GM12878 (cell line): ENCODE measurements at regions not wholly inside any gene's neighbourhood (a gene's known extent, or its start where the extent isn't known, plus 50 kb on each side); places are given as distances from the start of the nearest gene placed in this dataset.

Experiments used
- BHLHE40 ChIP-seq, 2 experiments: fragments of 450-650 bp in 1 of 2; IDR thresholded peaks; 2 replicates each; pipeline ENCODE4 v1.6.1; 2011 to 2017; ENCODE audit warnings: low read depth in 2 of 2, borderline replicate concordance in 1 of 2, improper control_type of control experiment in 1 of 2, low read length in 1 of 2, mild to moderate bottlenecking in 1 of 2
- EP300 ChIP-seq, 2 experiments: fragments of 150-350 bp in 1 of 2; IDR thresholded peaks; 2 replicates each; pipeline ENCODE4 v1.6.1; 2011 to 2012; ENCODE audit warnings: low read depth in 2 of 2, low read length in 2 of 2, borderline replicate concordance in 1 of 2, improper control_type of control experiment in 1 of 2, inconsistent platforms in 1 of 2; ENCODE audit not compliant: control insufficient read depth in 1 of 2
- EZH2 ChIP-seq: IDR thresholded peaks from 2 replicates; pipeline ENCODE4 v1.6.1; 2012; ENCODE audit warnings: low read depth, mild to moderate bottlenecking, control low read depth, inconsistent platforms, low read length, borderline replicate concordance; ENCODE audit not compliant: control insufficient read depth
- HDGF ChIP-seq: fragments of 450-650 bp; IDR thresholded peaks from 2 replicates; pipeline ENCODE4 v1.6.1; 2016; ENCODE audit warnings: antibody characterized with exemption
- JUND ChIP-seq: IDR thresholded peaks from 2 replicates; pipeline ENCODE4 v1.6.1; 2012; ENCODE audit warnings: low read depth, mild to moderate bottlenecking, low read length, improper control_type of control experiment, moderate library complexity
- KDM1A ChIP-seq: fragments of 200-600 bp; sonication (generic); IDR thresholded peaks from 2 replicates; pipeline ENCODE4 v1.6.1; 2016; ENCODE audit warnings: borderline replicate concordance
- MYC ChIP-seq: IDR thresholded peaks from 2 replicates; pipeline ENCODE4 v1.6.1; 2011; ENCODE audit warnings: mild to moderate bottlenecking, low read length, moderate library complexity, inconsistent platforms; ENCODE audit not compliant: insufficient read depth, insufficient replicate concordance, insufficient read length, severe bottlenecking
- POLR2A ChIP-seq: IDR thresholded peaks from 2 replicates; pipeline ENCODE4 v1.6.1; 2011; ENCODE audit warnings: low read depth, mild to moderate bottlenecking, low read length
- SP1 ChIP-seq: IDR thresholded peaks from one replicate; pipeline ENCODE4 v1.6.1; 2011; ENCODE audit warnings: low read depth, low read length
- TCF12 ChIP-seq: IDR thresholded peaks from 2 replicates; pipeline ENCODE4 v1.6.1; 2011; ENCODE audit warnings: low read depth, mild to moderate bottlenecking, low read length
- YY1 ChIP-seq: IDR thresholded peaks from 2 replicates; pipeline ENCODE4 v1.6.1; 2011; ENCODE audit warnings: low read depth, mild to moderate bottlenecking, low read length
- TF ChIP-seq, protein P1 (sequence below): IDR thresholded peaks from 2 replicates; pipeline ENCODE4 v1.6.1; 2012; ENCODE audit warnings: low read depth, low read length, improper control_type of control experiment
- TF ChIP-seq, protein P2 (sequence below), 3 experiments: IDR thresholded peaks in 2 of 3; conservative IDR thresholded peaks in 1 of 3; 2 replicates each; pipeline ENCODE4 v1.5.1; 2011; ENCODE audit warnings: low read depth in 3 of 3, low read length in 3 of 3, mild to moderate bottlenecking in 3 of 3, control low read depth in 2 of 3, moderate library complexity in 2 of 3, inconsistent platforms in 1 of 3, mixed read lengths in 1 of 3; ENCODE audit not compliant: control insufficient read depth in 2 of 3, insufficient read depth in 1 of 3; ENCODE audit errors: extremely low read depth in 1 of 3

DNA sequence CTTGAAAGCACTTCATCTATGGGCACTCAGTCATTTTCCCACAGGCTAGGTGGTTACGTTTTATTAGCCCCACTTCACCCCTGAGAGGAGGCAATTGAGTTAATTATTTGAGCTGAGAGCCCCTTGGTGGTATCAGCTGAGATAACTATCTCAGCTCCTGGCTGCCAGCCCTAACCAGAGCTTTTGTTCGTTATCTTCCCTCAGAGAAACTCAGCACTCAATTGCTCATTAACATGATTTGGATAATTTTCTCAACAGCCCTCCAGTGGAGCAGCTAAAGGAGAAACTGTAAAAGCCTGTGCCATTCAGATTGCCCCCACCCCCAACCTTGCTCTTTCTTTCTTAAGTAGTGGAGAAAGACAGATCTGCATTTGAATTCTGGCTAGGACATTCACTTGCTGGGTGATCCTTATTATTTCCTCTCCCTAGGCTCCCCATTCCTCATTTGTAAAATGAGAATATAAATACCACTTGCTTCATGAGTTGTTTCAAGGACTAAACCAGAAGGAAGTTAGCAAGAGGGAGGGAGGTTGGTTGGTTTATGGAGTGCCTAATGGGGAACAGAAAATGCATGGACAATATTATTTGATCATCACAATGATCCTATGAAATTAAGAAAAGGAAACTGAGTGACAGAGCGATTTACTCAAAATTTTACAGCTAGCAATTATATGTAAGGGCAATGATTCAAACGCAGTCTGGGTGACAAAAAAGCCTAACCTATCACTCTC is 218.7 kb upstream of the FGGY start:
- TF ChIP-seq HDGF = no peak
- TF ChIP-seq TCF12 = no peak
- TF ChIP-seq POLR2A = no peak
- no peak for TF ChIP-seq YY1
- no peak for TF ChIP-seq KDM1A
- TF ChIP-seq MYC = no peak
- TF ChIP-seq, protein P1, sequence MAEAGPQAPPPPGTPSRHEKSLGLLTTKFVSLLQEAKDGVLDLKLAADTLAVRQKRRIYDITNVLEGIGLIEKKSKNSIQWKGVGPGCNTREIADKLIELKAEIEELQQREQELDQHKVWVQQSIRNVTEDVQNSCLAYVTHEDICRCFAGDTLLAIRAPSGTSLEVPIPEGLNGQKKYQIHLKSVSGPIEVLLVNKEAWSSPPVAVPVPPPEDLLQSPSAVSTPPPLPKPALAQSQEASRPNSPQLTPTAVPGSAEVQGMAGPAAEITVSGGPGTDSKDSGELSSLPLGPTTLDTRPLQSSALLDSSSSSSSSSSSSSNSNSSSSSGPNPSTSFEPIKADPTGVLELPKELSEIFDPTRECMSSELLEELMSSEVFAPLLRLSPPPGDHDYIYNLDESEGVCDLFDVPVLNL = no peak
- TF ChIP-seq EP300 (IDR thresholded peaks at IDR 0.05; ENCODE audit: borderline replicate concordance in 1 of 2, control insufficient read depth in 1 of 2, low read depth in 2 of 2, low read length in 2 of 2) = no peak
- no peak for TF ChIP-seq EZH2
- TF ChIP-seq, protein P2, sequence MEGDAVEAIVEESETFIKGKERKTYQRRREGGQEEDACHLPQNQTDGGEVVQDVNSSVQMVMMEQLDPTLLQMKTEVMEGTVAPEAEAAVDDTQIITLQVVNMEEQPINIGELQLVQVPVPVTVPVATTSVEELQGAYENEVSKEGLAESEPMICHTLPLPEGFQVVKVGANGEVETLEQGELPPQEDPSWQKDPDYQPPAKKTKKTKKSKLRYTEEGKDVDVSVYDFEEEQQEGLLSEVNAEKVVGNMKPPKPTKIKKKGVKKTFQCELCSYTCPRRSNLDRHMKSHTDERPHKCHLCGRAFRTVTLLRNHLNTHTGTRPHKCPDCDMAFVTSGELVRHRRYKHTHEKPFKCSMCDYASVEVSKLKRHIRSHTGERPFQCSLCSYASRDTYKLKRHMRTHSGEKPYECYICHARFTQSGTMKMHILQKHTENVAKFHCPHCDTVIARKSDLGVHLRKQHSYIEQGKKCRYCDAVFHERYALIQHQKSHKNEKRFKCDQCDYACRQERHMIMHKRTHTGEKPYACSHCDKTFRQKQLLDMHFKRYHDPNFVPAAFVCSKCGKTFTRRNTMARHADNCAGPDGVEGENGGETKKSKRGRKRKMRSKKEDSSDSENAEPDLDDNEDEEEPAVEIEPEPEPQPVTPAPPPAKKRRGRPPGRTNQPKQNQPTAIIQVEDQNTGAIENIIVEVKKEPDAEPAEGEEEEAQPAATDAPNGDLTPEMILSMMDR (IDR thresholded peaks at IDR 0.05 in 2 of 3, conservative IDR thresholded peaks at IDR 0.05 in 1 of 3; ENCODE audit: control insufficient read depth in 2 of 3, extremely low read depth in 1 of 3, insufficient read depth in 1 of 3, low read depth in 3 of 3, low read length in 3 of 3) = no peak
- no peak for TF ChIP-seq SP1
- TF ChIP-seq JUND = no peak
- TF ChIP-seq BHLHE40 (IDR thresholded peaks at IDR 0.05; ENCODE audit: borderline replicate concordance in 1 of 2, low read depth in 2 of 2, low read length in 1 of 2) = no peak
